ENCODE measurements at regions not wholly inside any gene's neighbourhood (a gene's known extent, or its start where the extent isn't known, plus 50 kb on each side); places are given as distances from the start of the nearest gene placed in this dataset.

- H3K9me3 Mint-ChIP-seq (ENCODE audit: low read depth) = no peaks in the 10 kb centered on the region
- no peak for DNase-seq (ENCODE audit: low spot score, unreplicated experiment)
- H3K4me1 Mint-ChIP-seq (ENCODE audit: low read depth) = no peaks in the 10 kb centered on the region
- TF ChIP-seq CTCF (IDR thresholded peaks at IDR 0.05; ENCODE audit: unreplicated experiment) = no peak
- no peak overlapping the region for H3K27ac Mint-ChIP-seq
- H3K4me3 Mint-ChIP-seq (ENCODE audit: low read depth) = no peak overlapping the region
- H3K27me3 Mint-ChIP-seq = no peaks in the 10 kb centered on the region
- no peaks in the 10 kb centered on the region for H3K36me3 Mint-ChIP-seq (ENCODE audit: insufficient read depth)
Measured at GRCh38 chrX:34382416-34382815, 250.3 kb upstream of the FAM47A start.

- DNase-seq (ENCODE audit: low spot score, unreplicated experiment) = no peak
- Mint-ChIP-seq H3K9me3 (ENCODE audit: low read depth) (no peaks in the 10 kb centered on the region), H3K27me3 (no peaks in the 10 kb centered on the region), H3K36me3 (ENCODE audit: insufficient read depth) (no peaks in the 10 kb centered on the region), H3K27ac (no peak overlapping the region), H3K4me3 (ENCODE audit: low read depth) (no peak overlapping the region), H3K4me1 (ENCODE audit: low read depth) (no peaks in the 10 kb centered on the region)
- TF ChIP-seq CTCF (IDR thresholded peaks at IDR 0.05; ENCODE audit: unreplicated experiment) = no peak
Measured at GRCh38 chrX:34381241-34381640, 249.1 kb upstream of the FAM47A start.

DNA sequence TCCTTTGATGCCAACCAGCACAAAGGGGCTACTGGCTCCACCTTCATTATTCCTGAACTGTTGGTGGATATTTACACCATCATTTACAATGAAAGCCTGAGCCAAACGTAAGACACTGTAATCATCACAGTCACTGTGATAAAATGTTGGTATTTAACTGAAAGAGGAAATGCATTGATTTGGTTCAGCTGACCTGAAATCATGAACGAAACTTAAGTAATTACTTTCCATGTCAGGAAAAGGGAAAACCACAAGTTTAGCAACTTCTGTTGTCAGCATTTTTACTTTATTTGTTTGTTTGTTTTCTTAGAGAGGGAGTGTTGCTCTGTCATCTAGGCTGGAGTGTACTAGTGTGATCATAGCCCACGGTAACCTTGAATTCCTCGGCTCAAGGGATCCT lies 247.8 kb upstream of the FAM47A start:
- H3K4me1 Mint-ChIP-seq (ENCODE audit: low read depth) = no peaks in the 10 kb centered on the region
- H3K27me3 Mint-ChIP-seq = no peaks in the 10 kb centered on the region
- H3K4me3 Mint-ChIP-seq (ENCODE audit: low read depth) = no peak overlapping the region
- H3K36me3 Mint-ChIP-seq (ENCODE audit: insufficient read depth) = no peaks in the 10 kb centered on the region
- peaks cover 3% of the 10 kb centered on the region for H3K9me3 Mint-ChIP-seq (ENCODE audit: low read depth)
- no peak for DNase-seq (ENCODE audit: low spot score, unreplicated experiment)
- H3K27ac Mint-ChIP-seq = no peak overlapping the region
- no peak for TF ChIP-seq CTCF (IDR thresholded peaks at IDR 0.05; ENCODE audit: unreplicated experiment)

DNA sequence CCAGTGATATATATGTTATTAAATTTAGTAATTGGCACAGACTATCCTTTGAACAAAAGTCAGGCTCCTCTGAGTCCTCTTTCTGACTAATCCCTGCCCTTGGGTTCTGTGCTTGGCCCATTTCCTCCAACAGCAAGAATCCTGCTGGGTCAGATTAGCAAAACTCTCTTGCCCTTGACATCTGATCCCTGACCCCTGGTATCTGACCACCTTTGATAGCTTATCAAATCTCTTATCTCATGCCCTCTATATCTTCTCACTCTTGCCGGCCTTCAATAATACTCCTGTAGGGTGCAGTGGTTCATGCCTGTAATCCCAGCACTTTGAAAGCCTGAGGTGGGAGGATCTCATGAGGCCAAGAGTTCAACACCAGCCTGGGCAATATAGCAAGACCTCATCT lies 245.5 kb upstream of the FAM47A start:
- no peak for TF ChIP-seq CTCF (IDR thresholded peaks at IDR 0.05; ENCODE audit: unreplicated experiment)
- Mint-ChIP-seq H3K27ac (no peak overlapping the region), H3K27me3 (no peaks in the 10 kb centered on the region), H3K9me3 (ENCODE audit: low read depth) (peaks cover 6% of the 10 kb centered on the region), H3K4me1 (ENCODE audit: low read depth) (no peaks in the 10 kb centered on the region), H3K36me3 (ENCODE audit: insufficient read depth) (no peaks in the 10 kb centered on the region), H3K4me3 (ENCODE audit: low read depth) (no peak overlapping the region)
- no peak for DNase-seq (ENCODE audit: low spot score, unreplicated experiment)

DNA sequence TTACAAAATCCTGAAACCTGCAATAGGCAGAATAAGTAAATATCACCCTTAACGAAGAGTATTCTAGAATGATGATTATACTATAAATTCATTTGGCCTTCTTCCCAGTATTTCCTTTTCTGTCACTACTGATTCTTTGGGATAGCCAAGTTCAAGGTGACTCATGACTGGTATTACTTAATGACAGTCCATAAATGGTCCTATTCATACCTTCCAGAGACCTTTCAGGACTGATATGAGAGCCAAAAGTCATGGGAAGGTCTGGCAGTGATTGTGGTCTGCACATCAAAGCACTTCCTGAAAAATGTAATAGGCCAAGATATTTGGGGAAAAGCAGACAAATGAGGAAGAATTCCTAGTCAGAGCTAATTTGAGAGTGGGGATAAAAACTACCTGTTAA lies 239.6 kb upstream of the FAM47A start:
- no peaks in the 10 kb centered on the region for H3K36me3 Mint-ChIP-seq (ENCODE audit: insufficient read depth)
- H3K9me3 Mint-ChIP-seq (ENCODE audit: low read depth) = peaks cover 9% of the 10 kb centered on the region
- H3K4me3 Mint-ChIP-seq (ENCODE audit: low read depth) = no peak overlapping the region
- H3K4me1 Mint-ChIP-seq (ENCODE audit: low read depth) = no peaks in the 10 kb centered on the region
- DNase-seq (ENCODE audit: low spot score, unreplicated experiment) = no peak
- H3K27me3 Mint-ChIP-seq = no peaks in the 10 kb centered on the region
- H3K27ac Mint-ChIP-seq = no peak overlapping the region
- TF ChIP-seq CTCF (IDR thresholded peaks at IDR 0.05; ENCODE audit: unreplicated experiment) = no peak

Data from progenitor cell of endocrine pancreas (in vitro differentiated cells).